Epithelial cell of proximal tubule (primary cell): ENCODE measurements at regions not wholly inside any gene's neighbourhood (a gene's known extent, or its start where the extent isn't known, plus 50 kb on each side); places are given as distances from the start of the nearest gene placed in this dataset.

ENCODE experiments used
- DNase-seq: peaks from one replicate; pipeline ENCODE4 v3.0.0-alpha.2; 2011; ENCODE audit warnings: low read depth
- H3K4me3 ChIP-seq: 2 replicates; pipeline ENCODE4 v1.5.1; 2011; ENCODE audit warnings: low read depth, mild to moderate bottlenecking, low read length
- CTCF ChIP-seq: conservative IDR thresholded peaks from 2 replicates; pipeline ENCODE4 v1.5.1; 2012; ENCODE audit warnings: low read depth, mild to moderate bottlenecking, low read length

GRCh38 chr12:115626210-115626609 is 651.3 kb downstream of the MED13L start:
- no peak for TF ChIP-seq CTCF
- no peak overlapping the region for H3K4me3 ChIP-seq
- no peak for DNase-seq

- no peak overlapping the region for H3K4me3 ChIP-seq
- no peak for DNase-seq
- TF ChIP-seq CTCF = no peak
Observed at GRCh38 chr12:115623764-115624334, 653.6 kb downstream of the MED13L start.

- TF ChIP-seq CTCF = no peak
- no peak overlapping the region for H3K4me3 ChIP-seq
- DNase-seq = no peak
Observed at GRCh38 chr12:115623275-115623674, 654.2 kb downstream of the MED13L start.

GRCh38 chr12:115620816-115621215 is 656.7 kb downstream of the MED13L start:
- no peak for DNase-seq
- no peak overlapping the region for H3K4me3 ChIP-seq
- no peak for TF ChIP-seq CTCF

- H3K4me3 ChIP-seq = no peak overlapping the region
- DNase-seq = no peak
- no peak for TF ChIP-seq CTCF
Observed at GRCh38 chr12:115619889-115620288, 657.6 kb downstream of the MED13L start.

- TF ChIP-seq CTCF = no peak
- DNase-seq = no peak
- no peak overlapping the region for H3K4me3 ChIP-seq
Observed at GRCh38 chr12:115619061-115619460, 658.4 kb downstream of the MED13L start.

- no peak overlapping the region for H3K4me3 ChIP-seq
- TF ChIP-seq CTCF = no peak
- no peak for DNase-seq
Observed at GRCh38 chr12:115618105-115618504, 659.4 kb downstream of the MED13L start.
